Natural killer cell (primary cell): ENCODE measurements at regions not wholly inside any gene's neighbourhood (a gene's known extent, or its start where the extent isn't known, plus 50 kb on each side); places are given as distances from the start of the nearest gene placed in this dataset.

ENCODE experiments used
- ATAC-seq, 3 donors: fragments of 150-1000 bp in 2 of 3; fragments of 200-7000 bp in 1 of 3; cut with Tn5 transposase; 1 replicate in 1 of 3; 2 replicates in 2 of 3; pipeline ENCODE4 v1.10.0; 2021; ENCODE audit warnings: mild to moderate bottlenecking in 2 of 3, moderate library complexity in 2 of 3
- DNase-seq, 2 donors: peaks; one replicate each; pipeline versions ENCODE4 v3.0.0 to v3.0.0-alpha.2; 2013 to 2021; ENCODE audit warnings: mixed read lengths in 1 of 2
- H3K27ac ChIP-seq: one replicate; pipeline ENCODE4 v1.5.1; 2013; ENCODE audit warnings: mild to moderate bottlenecking, low read length
- H3K27me3 ChIP-seq: one replicate; pipeline ENCODE4 v1.6.1; 2013; ENCODE audit warnings: low read length; ENCODE audit not compliant: control insufficient read depth, insufficient read depth
- H3K36me3 ChIP-seq: one replicate; pipeline ENCODE4 v1.6.1; 2013; ENCODE audit warnings: low read length; ENCODE audit not compliant: control insufficient read depth, insufficient read depth
- H3K4me1 ChIP-seq: one replicate; pipeline ENCODE4 v1.6.1; 2013; ENCODE audit warnings: low read length; ENCODE audit not compliant: control insufficient read depth, insufficient read depth
- H3K4me3 ChIP-seq: one replicate; pipeline ENCODE4 v1.5.1; 2013; ENCODE audit warnings: low read length
- H3K9me3 ChIP-seq: one replicate; pipeline ENCODE4 v1.6.1; 2013; ENCODE audit warnings: low read length; ENCODE audit not compliant: control insufficient read depth, insufficient read depth
- H3K27ac Mint-ChIP-seq, 2 donors: one replicate each; pipeline ENCODE4 v1.8.0; 2022; ENCODE audit warnings: mild to moderate bottlenecking in 2 of 2, mixed read lengths in 2 of 2, moderate library complexity in 1 of 2
- H3K27me3 Mint-ChIP-seq, 2 donors: one replicate each; pipeline ENCODE4 v1.8.0; 2022; ENCODE audit warnings: low read depth in 2 of 2, mixed read lengths in 2 of 2
- H3K36me3 Mint-ChIP-seq: one replicate; pipeline ENCODE4 v1.8.0; 2022; ENCODE audit warnings: mixed read lengths
- H3K4me1 Mint-ChIP-seq, 2 donors: one replicate each; pipeline ENCODE4 v1.8.0; 2022; ENCODE audit warnings: mixed read lengths in 2 of 2
- H3K4me3 Mint-ChIP-seq: one replicate; pipeline ENCODE4 v1.8.0; 2022; ENCODE audit warnings: mild to moderate bottlenecking, moderate library complexity, mixed read lengths
- H3K9me3 Mint-ChIP-seq, 2 donors: one replicate each; pipeline ENCODE4 v1.8.0; 2022; ENCODE audit warnings: mixed read lengths in 2 of 2
- WGBS: methylation state at CpG from one replicate; pipeline ENCODE4 v1.1.7; 2013; ENCODE audit warnings: missing lambda C conversion rate; ENCODE audit not compliant: insufficient coverage; 5-methylcytosine and 5-hydroxymethylcytosine counted together
- intact Hi-C: fragments of 100-400 bp; cut with micrococcal nuclease; formaldehyde crosslinking; loops from one replicate; pipeline ENCODE4 v1.14.2; 2022
- TF ChIP-seq, protein P1 (sequence below): fragments of 200-600 bp; IDR thresholded peaks from one replicate; pipeline ENCODE4 v1.8.0; 2022; ENCODE audit warnings: antibody characterized with exemption

DNA sequence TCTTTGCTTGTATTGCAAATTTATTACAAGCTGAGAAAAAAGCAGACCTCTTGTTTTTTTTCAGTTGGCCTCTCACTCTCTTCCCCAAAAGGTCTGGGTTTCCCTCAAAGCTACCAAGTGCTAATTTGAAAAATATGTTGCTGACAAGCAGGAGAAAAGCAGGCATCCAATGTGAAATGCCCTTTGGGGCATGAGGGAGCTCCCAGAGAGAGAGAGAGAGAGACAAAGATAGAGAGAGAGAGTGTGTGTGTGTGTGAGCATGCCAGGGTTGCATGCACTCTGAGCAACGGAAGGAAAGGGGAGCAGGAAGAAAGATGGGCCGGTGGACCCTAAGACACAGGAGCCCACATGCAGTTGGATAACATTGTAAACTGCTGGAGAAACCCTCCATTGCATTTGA, 358.4 kb downstream of the TMEM38B start:
- ATAC-seq (no peak), DNase-seq (no peak)
- no peaks in the 10 kb centered on the region for H3K9me3 ChIP-seq
- Mint-ChIP-seq H3K27me3 (no peaks in the 10 kb centered on the region), H3K9me3 (peaks cover 3 to 6% of the 10 kb centered on the region in 2 donors), H3K4me1 (no peaks in the 10 kb centered on the region), H3K36me3 (no peaks in the 10 kb centered on the region), H3K4me3 (no peak overlapping the region), H3K27ac (no peak overlapping the region)
- intact Hi-C loops, result no loop called here
- no peaks in the 10 kb centered on the region for H3K4me1 ChIP-seq
- no peaks in the 10 kb centered on the region for H3K36me3 ChIP-seq
- H3K27ac ChIP-seq, result no peak overlapping the region
- H3K4me3 ChIP-seq, result no peak overlapping the region
- WGBS, result 92% methylated on average over 2 of the region's 2 CpGs
- H3K27me3 ChIP-seq, result no peaks in the 10 kb centered on the region
- TF ChIP-seq, protein P1, sequence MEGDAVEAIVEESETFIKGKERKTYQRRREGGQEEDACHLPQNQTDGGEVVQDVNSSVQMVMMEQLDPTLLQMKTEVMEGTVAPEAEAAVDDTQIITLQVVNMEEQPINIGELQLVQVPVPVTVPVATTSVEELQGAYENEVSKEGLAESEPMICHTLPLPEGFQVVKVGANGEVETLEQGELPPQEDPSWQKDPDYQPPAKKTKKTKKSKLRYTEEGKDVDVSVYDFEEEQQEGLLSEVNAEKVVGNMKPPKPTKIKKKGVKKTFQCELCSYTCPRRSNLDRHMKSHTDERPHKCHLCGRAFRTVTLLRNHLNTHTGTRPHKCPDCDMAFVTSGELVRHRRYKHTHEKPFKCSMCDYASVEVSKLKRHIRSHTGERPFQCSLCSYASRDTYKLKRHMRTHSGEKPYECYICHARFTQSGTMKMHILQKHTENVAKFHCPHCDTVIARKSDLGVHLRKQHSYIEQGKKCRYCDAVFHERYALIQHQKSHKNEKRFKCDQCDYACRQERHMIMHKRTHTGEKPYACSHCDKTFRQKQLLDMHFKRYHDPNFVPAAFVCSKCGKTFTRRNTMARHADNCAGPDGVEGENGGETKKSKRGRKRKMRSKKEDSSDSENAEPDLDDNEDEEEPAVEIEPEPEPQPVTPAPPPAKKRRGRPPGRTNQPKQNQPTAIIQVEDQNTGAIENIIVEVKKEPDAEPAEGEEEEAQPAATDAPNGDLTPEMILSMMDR, result no peak

DNA sequence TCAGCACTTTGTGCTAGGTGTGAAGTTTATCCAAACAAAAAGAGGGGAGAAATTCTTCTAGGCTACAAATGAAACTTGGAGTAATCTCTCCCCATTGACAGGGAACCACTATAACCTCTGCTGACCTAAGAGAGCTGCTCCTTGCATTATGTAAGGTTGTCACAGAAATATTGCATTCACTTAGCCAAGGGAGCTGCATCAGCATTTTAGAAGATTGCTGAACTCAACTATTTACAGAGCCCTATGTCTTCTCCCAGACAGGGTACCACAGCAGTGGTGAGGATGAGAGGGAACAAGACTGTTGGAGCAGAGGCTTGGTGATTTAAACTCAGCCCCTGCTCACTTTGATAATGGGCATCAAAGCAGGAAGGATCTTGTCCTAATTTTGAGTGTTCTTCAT, 362.0 kb downstream of the TMEM38B start:
- Mint-ChIP-seq H3K27ac (no peak overlapping the region), H3K27me3 (no peaks in the 10 kb centered on the region), H3K4me1 (no peaks in the 10 kb centered on the region), H3K9me3 (peaks cover 2 to 3% of the 10 kb centered on the region in 2 donors), H3K4me3 (no peak overlapping the region), H3K36me3 (no peaks in the 10 kb centered on the region)
- Histone ChIP-seq H3K4me3 (no peak overlapping the region), H3K4me1 (no peaks in the 10 kb centered on the region), H3K36me3 (no peaks in the 10 kb centered on the region), H3K27me3 (no peaks in the 10 kb centered on the region), H3K9me3 (no peaks in the 10 kb centered on the region), H3K27ac (no peak overlapping the region)
- no peak for DNase-seq
- no peak for ATAC-seq
- intact Hi-C loops, result no loop called here
- TF ChIP-seq, protein P1, result no peak

DNA sequence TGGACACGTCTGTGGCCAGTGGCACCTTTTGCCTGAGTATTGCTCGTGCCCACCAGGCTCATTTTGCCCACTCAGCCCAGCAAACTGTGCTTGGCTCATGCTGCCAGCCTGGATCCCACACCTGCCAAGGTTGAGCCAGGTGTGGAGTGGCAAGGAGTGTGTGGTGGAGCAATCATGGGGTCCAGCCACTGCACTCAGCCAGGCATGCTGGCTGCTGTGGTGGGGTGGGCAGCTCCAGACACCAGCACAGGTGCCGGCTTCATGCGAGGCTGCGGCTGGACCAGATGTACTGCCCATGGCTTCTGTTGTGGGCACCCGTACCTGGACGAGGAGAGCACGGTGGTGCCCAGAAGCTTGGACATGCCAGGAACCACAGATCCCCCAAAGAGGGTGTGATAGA, 364.1 kb downstream of the TMEM38B start:
- no peaks in the 10 kb centered on the region for H3K36me3 Mint-ChIP-seq
- peaks cover 2 to 3% of the 10 kb centered on the region in 2 donors for H3K9me3 Mint-ChIP-seq
- Histone ChIP-seq H3K4me1 (no peaks in the 10 kb centered on the region), H3K27ac (no peak overlapping the region), H3K4me3 (no peak overlapping the region), H3K9me3 (no peaks in the 10 kb centered on the region), H3K36me3 (no peaks in the 10 kb centered on the region), H3K27me3 (no peaks in the 10 kb centered on the region)
- DNase-seq (no peak), ATAC-seq (no peak)
- WGBS, result 91% methylated on average over 8 of the region's 8 CpGs
- no peaks in the 10 kb centered on the region for H3K27me3 Mint-ChIP-seq
- intact Hi-C loops, result no loop called here
- no peaks in the 10 kb centered on the region for H3K4me1 Mint-ChIP-seq
- TF ChIP-seq, protein P1, result no peak
- H3K4me3 Mint-ChIP-seq, result no peak overlapping the region
- H3K27ac Mint-ChIP-seq, result no peak overlapping the region

DNA sequence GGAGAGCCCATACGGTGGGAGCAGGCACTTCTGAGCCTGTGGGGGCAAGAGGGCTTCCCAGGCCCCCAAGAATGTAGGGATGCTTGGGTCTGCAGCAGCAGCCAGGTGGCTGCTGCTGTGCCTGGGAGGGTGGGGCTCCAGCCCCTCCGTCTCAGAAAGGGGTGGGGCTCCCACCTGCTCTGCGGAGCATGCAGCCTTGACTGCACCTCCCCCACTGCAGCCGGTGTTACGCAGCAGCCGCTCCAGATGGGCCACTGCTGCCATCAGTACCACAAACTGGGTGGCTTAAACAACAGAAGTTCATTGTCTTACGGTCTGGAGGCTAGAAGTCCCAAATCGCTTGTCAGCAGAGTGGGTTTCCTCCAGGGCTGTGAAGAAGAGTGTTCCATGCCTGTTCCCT, 365.5 kb downstream of the TMEM38B start:
- Mint-ChIP-seq H3K36me3 (no peaks in the 10 kb centered on the region), H3K27me3 (no peaks in the 10 kb centered on the region), H3K27ac (no peak overlapping the region), H3K9me3 (peaks cover 0 to under 1% of the 10 kb centered on the region in 2 donors), H3K4me1 (no peaks in the 10 kb centered on the region), H3K4me3 (no peak overlapping the region)
- Histone ChIP-seq H3K27ac (no peak overlapping the region), H3K4me3 (no peak overlapping the region), H3K36me3 (no peaks in the 10 kb centered on the region), H3K9me3 (no peaks in the 10 kb centered on the region), H3K27me3 (no peaks in the 10 kb centered on the region), H3K4me1 (no peaks in the 10 kb centered on the region)
- intact Hi-C loops, result no loop called here
- ATAC-seq, result no peak
- no peak for DNase-seq
- TF ChIP-seq, protein P1, result no peak
- WGBS, result 94% methylated on average over 8 of the region's 8 CpGs
